CD14-positive monocyte (primary cell): ENCODE measurements at regions not wholly inside any gene's neighbourhood (a gene's known extent, or its start where the extent isn't known, plus 50 kb on each side); places are given as distances from the start of the nearest gene placed in this dataset.

Source experiments
- DNase-seq, 3 donors: peaks; one replicate each; pipeline ENCODE4 v3.0.0-alpha.2; 2011 to 2022
- H2AFZ ChIP-seq: 2 replicates; pipeline ENCODE4 v1.6.0; 2012; ENCODE audit warnings: mild to moderate bottlenecking, low read depth, low read length, inconsistent platforms; ENCODE audit not compliant: insufficient read depth, poor library complexity, severe bottlenecking
- H3K27ac ChIP-seq, 2 donors: 1 replicate in 1 of 2; 2 replicates in 1 of 2; pipeline ENCODE4 v1.5.1; 2012 to 2013; ENCODE audit warnings: low read length in 2 of 2, control low read depth in 1 of 2, inconsistent platforms in 1 of 2, low read depth in 1 of 2, mild to moderate bottlenecking in 1 of 2
- H3K27me3 ChIP-seq, 2 donors: one replicate each; pipeline versions ENCODE4 v1.6.0 to v1.6.1; 2011 to 2013; ENCODE audit warnings: low read length in 2 of 2; ENCODE audit not compliant: control insufficient read depth in 2 of 2, insufficient read depth in 2 of 2
- H3K36me3 ChIP-seq, 2 donors: replicated peaks in 1 of 2; 1 replicate in 1 of 2; 2 replicates in 1 of 2; pipeline versions ENCODE4 v1.5.1 to v1.6.1; 2012 to 2013; ENCODE audit warnings: low read length in 2 of 2, control low read depth in 1 of 2, inconsistent platforms in 1 of 2, mild to moderate bottlenecking in 1 of 2; ENCODE audit not compliant: insufficient read depth in 2 of 2, control insufficient read depth in 1 of 2
- H3K4me1 ChIP-seq, 2 donors: 1 replicate in 1 of 2; 2 replicates in 1 of 2; pipeline versions ENCODE4 v1.5.1 to v1.6.1; 2012 to 2013; ENCODE audit warnings: low read length in 2 of 2, control low read depth in 1 of 2, inconsistent platforms in 1 of 2, mild to moderate bottlenecking in 1 of 2, moderate library complexity in 1 of 2; ENCODE audit not compliant: insufficient read depth in 2 of 2, control insufficient read depth in 1 of 2
- H3K4me2 ChIP-seq: replicated peaks from 2 replicates; pipeline ENCODE3; 2012; ENCODE audit warnings: low read length, moderate library complexity, mild to moderate bottlenecking; ENCODE audit not compliant: poor library complexity, severe bottlenecking; ENCODE audit errors: extremely low read depth
- H3K4me3 ChIP-seq, 3 experiments: fragments of 200-600 bp in 1 of 3; sonication (generic) in 1 of 3; replicated peaks in 1 of 3; 1 replicate in 2 of 3; 2 replicates in 1 of 3; pipeline ENCODE4 v1.5.1; 2011 to 2013; ENCODE audit warnings: low read length in 3 of 3, mild to moderate bottlenecking in 3 of 3, control low read depth in 2 of 3, low read depth in 2 of 3, inconsistent platforms in 1 of 3, moderate library complexity in 1 of 3
- H3K79me2 ChIP-seq: 2 replicates; pipeline ENCODE4 v1.6.0; 2012; ENCODE audit warnings: mild to moderate bottlenecking, control low read depth, inconsistent platforms, low read length, moderate library complexity; ENCODE audit not compliant: insufficient read depth
- H3K9ac ChIP-seq: 2 replicates; pipeline ENCODE4 v1.6.0; 2017; ENCODE audit warnings: low read length, mild to moderate bottlenecking; ENCODE audit not compliant: insufficient read depth, poor library complexity, severe bottlenecking
- H3K9me3 ChIP-seq, 2 donors: replicated peaks in 1 of 2; 1 replicate in 1 of 2; 2 replicates in 1 of 2; pipeline versions ENCODE4 v1.5.1 to v1.6.1; 2012 to 2013; ENCODE audit warnings: low read length in 2 of 2, control low read depth in 1 of 2; ENCODE audit not compliant: control insufficient read depth in 1 of 2, insufficient read depth in 1 of 2
- H4K20me1 ChIP-seq: 2 replicates; pipeline ENCODE4 v1.6.0; 2012; ENCODE audit warnings: mild to moderate bottlenecking, low read length, control low read depth, moderate library complexity; ENCODE audit not compliant: insufficient read depth
- H3K27ac Mint-ChIP-seq, 7 donors: one replicate each; pipeline ENCODE4 v1.8.0; 2020; ENCODE audit warnings: mild to moderate bottlenecking in 7 of 7, mixed read lengths in 7 of 7, moderate library complexity in 6 of 7, inconsistent platforms in 2 of 7
- H3K27me3 Mint-ChIP-seq, 3 donors: one replicate each; pipeline ENCODE4 v1.8.0; 2021 to 2022; ENCODE audit warnings: low read depth in 3 of 3, mild to moderate bottlenecking in 3 of 3, mixed read lengths in 3 of 3, moderate library complexity in 3 of 3, inconsistent platforms in 1 of 3
- H3K36me3 Mint-ChIP-seq, 2 donors: one replicate each; pipeline ENCODE4 v1.8.0; 2020; ENCODE audit warnings: mixed read lengths in 2 of 2, inconsistent platforms in 1 of 2, mild to moderate bottlenecking in 1 of 2
- H3K4me1 Mint-ChIP-seq: one replicate; pipeline ENCODE4 v1.8.0; 2020; ENCODE audit warnings: mild to moderate bottlenecking, mixed read lengths
- H3K4me3 Mint-ChIP-seq, 2 donors: one replicate each; pipeline ENCODE4 v1.8.0; 2020; ENCODE audit warnings: mild to moderate bottlenecking in 2 of 2, mixed read lengths in 2 of 2, moderate library complexity in 1 of 2
- H3K9me3 Mint-ChIP-seq, 7 donors: one replicate each; pipeline ENCODE4 v1.8.0; 2020 to 2022; ENCODE audit warnings: mixed read lengths in 7 of 7, mild to moderate bottlenecking in 6 of 7, moderate library complexity in 6 of 7, inconsistent platforms in 2 of 7
- CTCF ChIP-seq: fragments of 200-600 bp; IDR thresholded peaks from one replicate; pipeline ENCODE4 v1.8.0; 2022; ENCODE audit warnings: antibody characterized with exemption, mild to moderate bottlenecking
- WGBS: methylation state at CpG from one replicate; pipeline ENCODE4 v1.1.5; 2013; ENCODE audit warnings: missing lambda C conversion rate; ENCODE audit not compliant: insufficient coverage; 5-methylcytosine and 5-hydroxymethylcytosine counted together
- intact Hi-C, 2 donors: fragments of 100-400 bp; cut with micrococcal nuclease; formaldehyde crosslinking; loops; one replicate each; pipeline versions ENCODE4 v1.15.0 to v1.15.1; 2023

- WGBS: 100% methylated on average over 1 of the region's 1 CpG
- H3K4me3 Mint-ChIP-seq: no peak overlapping the region
- Histone ChIP-seq H3K79me2 (no peaks in the 10 kb centered on the region), H3K9me3 (peaks cover 0 to 3% of the 10 kb centered on the region in 2 donors), H3K27me3 (no peaks in the 10 kb centered on the region), H3K27ac (no peak overlapping the region), H2AFZ (no peak overlapping the region), H3K4me1 (no peaks in the 10 kb centered on the region), H3K9ac (no peak overlapping the region), H3K4me3 (no peak overlapping the region), H3K36me3 (no peaks in the 10 kb centered on the region), H4K20me1 (no peaks in the 10 kb centered on the region), H3K4me2 (no peak overlapping the region)
- H3K4me1 Mint-ChIP-seq: peaks cover 3% of the 10 kb centered on the region
- intact Hi-C loops: no loop called here
- no peak for DNase-seq
- H3K27ac Mint-ChIP-seq: no peak overlapping the region
- peaks cover 0 to 1% (median 0%) of the 10 kb centered on the region in 3 donors for H3K27me3 Mint-ChIP-seq
- no peak for TF ChIP-seq CTCF
- no peaks in the 10 kb centered on the region for H3K36me3 Mint-ChIP-seq
- H3K9me3 Mint-ChIP-seq: peaks cover 0 to 3% (median 0%) of the 10 kb centered on the region in 7 donors
Measured at GRCh38 chr5:109571785-109572184, 117.9 kb upstream of the MAN2A1 start.

GRCh38 chr5:109570362-109570874, 119.3 kb upstream of the MAN2A1 start:
- WGBS: 97% methylated on average over 17 of the region's 20 CpGs
- H2AFZ ChIP-seq: no peak overlapping the region

More at GRCh38 chr5:109570362-109570874, 119.3 kb upstream of the MAN2A1 start:
- Histone ChIP-seq H3K27me3 (no peaks in the 10 kb centered on the region), H3K9ac (no peak overlapping the region), H3K36me3 (no peaks in the 10 kb centered on the region), H3K4me3 (no peak overlapping the region), H3K79me2 (no peaks in the 10 kb centered on the region), H3K4me2 (no peak overlapping the region), H3K4me1 (no peaks in the 10 kb centered on the region), H3K9me3 (no peaks in the 10 kb centered on the region), H4K20me1 (no peaks in the 10 kb centered on the region), H3K27ac (no peak overlapping the region)
- H3K36me3 Mint-ChIP-seq: no peaks in the 10 kb centered on the region
- no peak for DNase-seq
- TF ChIP-seq CTCF: no peak
- peaks cover 0 to 3% (median 0%) of the 10 kb centered on the region in 7 donors for H3K9me3 Mint-ChIP-seq
- H3K4me3 Mint-ChIP-seq: no peak overlapping the region
- H3K27me3 Mint-ChIP-seq: no peaks in the 10 kb centered on the region
- H3K27ac Mint-ChIP-seq: no peak overlapping the region
- intact Hi-C loops: no loop called here
- peaks cover 3% of the 10 kb centered on the region for H3K4me1 Mint-ChIP-seq
